ENCODE measurements at regions not wholly inside any gene's neighbourhood (a gene's known extent, or its start where the extent isn't known, plus 50 kb on each side); places are given as distances from the start of the nearest gene placed in this dataset.

DNA sequence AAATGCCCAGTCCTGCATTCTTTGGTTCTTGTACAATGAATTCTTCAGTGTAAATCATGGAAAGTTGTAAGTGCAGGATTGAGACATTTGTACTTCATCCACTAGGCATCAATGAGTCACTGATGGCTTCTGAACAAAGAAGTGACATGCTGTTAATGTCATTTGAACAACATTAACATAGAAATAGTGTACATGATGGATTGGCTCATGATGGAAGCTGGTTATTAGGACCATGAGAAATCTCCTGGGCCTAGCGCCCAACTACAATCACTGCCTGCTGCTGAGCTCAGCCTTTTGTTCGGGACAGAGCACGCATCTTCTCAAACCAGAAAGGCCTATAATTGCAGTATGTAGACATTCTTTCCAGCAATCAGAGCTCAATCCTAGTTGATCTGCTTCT, 316.8 kb upstream of the TSHZ2 start:
- ChIA-PET CTCF (no interaction called here), POLR2A (ENCODE audit: low non-redundant PET) (no interaction called here)
- TF ChIP-seq, protein P1, sequence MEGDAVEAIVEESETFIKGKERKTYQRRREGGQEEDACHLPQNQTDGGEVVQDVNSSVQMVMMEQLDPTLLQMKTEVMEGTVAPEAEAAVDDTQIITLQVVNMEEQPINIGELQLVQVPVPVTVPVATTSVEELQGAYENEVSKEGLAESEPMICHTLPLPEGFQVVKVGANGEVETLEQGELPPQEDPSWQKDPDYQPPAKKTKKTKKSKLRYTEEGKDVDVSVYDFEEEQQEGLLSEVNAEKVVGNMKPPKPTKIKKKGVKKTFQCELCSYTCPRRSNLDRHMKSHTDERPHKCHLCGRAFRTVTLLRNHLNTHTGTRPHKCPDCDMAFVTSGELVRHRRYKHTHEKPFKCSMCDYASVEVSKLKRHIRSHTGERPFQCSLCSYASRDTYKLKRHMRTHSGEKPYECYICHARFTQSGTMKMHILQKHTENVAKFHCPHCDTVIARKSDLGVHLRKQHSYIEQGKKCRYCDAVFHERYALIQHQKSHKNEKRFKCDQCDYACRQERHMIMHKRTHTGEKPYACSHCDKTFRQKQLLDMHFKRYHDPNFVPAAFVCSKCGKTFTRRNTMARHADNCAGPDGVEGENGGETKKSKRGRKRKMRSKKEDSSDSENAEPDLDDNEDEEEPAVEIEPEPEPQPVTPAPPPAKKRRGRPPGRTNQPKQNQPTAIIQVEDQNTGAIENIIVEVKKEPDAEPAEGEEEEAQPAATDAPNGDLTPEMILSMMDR (conservative IDR thresholded peaks at IDR 0.05; ENCODE audit: low read depth) = no peak
- no peak overlapping the region for H3K27ac ChIP-seq
- DNase-seq (ENCODE audit: low spot score) = no peak

DNA sequence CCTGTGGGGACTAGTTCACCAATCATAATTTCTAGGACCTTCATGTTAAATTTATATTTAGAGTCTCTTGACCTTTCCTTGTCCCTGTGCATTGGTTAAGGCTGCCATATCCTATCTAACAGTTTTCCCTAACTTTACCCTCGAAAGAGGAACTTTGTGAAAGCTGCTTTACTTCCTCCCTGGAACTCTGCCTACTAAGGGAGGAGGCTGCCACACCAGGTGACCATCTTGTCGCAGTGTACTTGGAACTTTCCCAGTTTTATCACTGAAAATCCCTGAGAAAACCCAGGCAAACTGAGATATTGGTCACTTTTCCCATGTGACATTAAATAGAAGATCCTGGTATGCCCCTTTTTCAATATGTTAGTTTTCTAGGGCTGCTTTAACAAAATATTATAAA, 317.6 kb upstream of the TSHZ2 start:
- TF ChIP-seq, protein P1 (conservative IDR thresholded peaks at IDR 0.05; ENCODE audit: low read depth) = no peak
- ChIA-PET POLR2A (ENCODE audit: low non-redundant PET) (no interaction called here), CTCF (no interaction called here)

DNA sequence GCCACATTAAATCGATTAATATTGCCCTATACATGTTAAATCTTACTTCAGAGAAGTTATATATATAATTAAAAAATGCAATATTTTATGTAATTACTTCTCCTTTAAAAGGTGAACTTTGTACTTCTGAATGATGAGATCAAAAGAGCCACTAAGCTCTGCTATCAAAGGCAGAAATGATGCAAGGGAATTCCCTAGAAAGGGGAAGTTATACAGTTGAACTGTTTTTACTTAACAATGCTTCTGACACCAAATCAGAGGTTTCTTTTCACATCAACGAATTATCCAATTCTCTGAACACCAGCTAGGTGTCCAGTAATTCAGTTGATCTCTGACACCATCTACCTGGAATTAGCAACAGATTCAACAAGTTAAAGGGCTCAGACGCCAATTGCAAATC, 319.9 kb upstream of the TSHZ2 start:
- CTCF ChIA-PET = no interaction called here
- H3K27ac ChIP-seq = no peak overlapping the region
- no peak for DNase-seq (ENCODE audit: low spot score)
- POLR2A ChIA-PET (ENCODE audit: low non-redundant PET) = no interaction called here
- TF ChIP-seq, protein P1 (conservative IDR thresholded peaks at IDR 0.05; ENCODE audit: low read depth) = no peak

More for the DNA sequence above, 317.6 kb upstream of the TSHZ2 start:
- no peak for DNase-seq (ENCODE audit: low spot score)
- no peak overlapping the region for H3K27ac ChIP-seq

GRCh38 chr20:52649727-52650126, 322.4 kb upstream of the TSHZ2 start:
- POLR2A ChIA-PET (ENCODE audit: low non-redundant PET) = no interaction called here
- no peak overlapping the region for H3K27ac ChIP-seq
- TF ChIP-seq, protein P1 (conservative IDR thresholded peaks at IDR 0.05; ENCODE audit: low read depth) = no peak
- peak; percentile 27 for DNase-seq (ENCODE audit: low spot score)
- CTCF ChIA-PET = no interaction called here

- DNase-seq (ENCODE audit: low spot score) = no peak
- ChIA-PET POLR2A (ENCODE audit: low non-redundant PET) (no interaction called here), CTCF (interaction anchor here (0.8 kb wide), 1 partner anchor 27 kb away, joined by 3 read pairs; no protein-coding TSS in a partner anchor)
- H3K27ac ChIP-seq = no peak overlapping the region
- TF ChIP-seq, protein P1 (conservative IDR thresholded peaks at IDR 0.05; ENCODE audit: low read depth) = no peak
Observed at GRCh38 chr20:52645822-52646221, 326.3 kb upstream of the TSHZ2 start.

GRCh38 chr20:52643034-52643433, 329.1 kb upstream of the TSHZ2 start:
- H3K27ac ChIP-seq = no peak overlapping the region
- no peak for DNase-seq (ENCODE audit: low spot score)
- TF ChIP-seq, protein P1 (conservative IDR thresholded peaks at IDR 0.05; ENCODE audit: low read depth) = no peak
- POLR2A ChIA-PET (ENCODE audit: low non-redundant PET) = no interaction called here
- CTCF ChIA-PET = interaction anchor here (0.7 kb wide), 1 partner anchor 49 kb away, joined by 3 read pairs; no protein-coding TSS in a partner anchor

DNA sequence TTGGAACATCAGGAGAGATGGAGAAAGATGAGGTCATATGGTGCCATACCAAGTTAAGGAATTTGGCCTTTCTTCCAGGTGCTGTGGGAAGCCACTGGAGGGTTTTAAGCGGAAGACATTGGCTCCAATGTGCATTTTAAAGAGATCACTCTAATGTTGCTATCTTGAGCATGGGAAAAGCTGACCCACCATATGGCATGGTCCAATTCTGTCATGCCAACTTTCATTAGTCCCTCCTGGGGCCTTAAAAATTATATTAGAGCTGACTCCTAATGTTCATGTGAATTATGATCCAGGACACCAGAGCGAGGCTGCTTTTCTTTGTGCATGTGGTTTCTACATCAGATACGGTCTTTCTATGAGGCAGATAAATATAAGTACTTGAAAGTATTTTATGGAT, 335.0 kb upstream of the TSHZ2 start:
- CTCF ChIA-PET = interaction anchor here (0.9 kb wide), 1 partner anchor 325 kb away, joined by 4 read pairs; no protein-coding TSS in a partner anchor
- H3K27ac ChIP-seq = no peak overlapping the region
- POLR2A ChIA-PET (ENCODE audit: low non-redundant PET) = no interaction called here
- TF ChIP-seq, protein P1 (conservative IDR thresholded peaks at IDR 0.05; ENCODE audit: low read depth) = no peak
- no peak for DNase-seq (ENCODE audit: low spot score)

All from RWPE1 (cell line).